AG04449 (cell line): ENCODE measurements at regions not wholly inside any gene's neighbourhood (a gene's known extent, or its start where the extent isn't known, plus 50 kb on each side); places are given as distances from the start of the nearest gene placed in this dataset.

ENCODE experiments used
- CTCF ChIA-PET: fragments of 350-600 bp; formaldehyde crosslinking; extraction: SDS; loops from one replicate; lab custom pipeline; 2021; ENCODE audit warnings: antibody characterized with exemption; lab: Yijun Ruan, JAX
- POLR2A ChIA-PET: fragments of 400-600, 350-600 bp; formaldehyde crosslinking; extraction: SDS; loops from one replicate; lab custom pipeline; 2020; ENCODE audit warnings: antibody characterized with exemption, inconsistent platforms; lab: Yijun Ruan, JAX
- DNase-seq: peaks from one replicate; pipeline ENCODE4 v3.0.0-alpha.2; 2010; ENCODE audit warnings: low read depth, low spot score
- H3K4me3 ChIP-seq: 2 replicates; pipeline ENCODE4 v1.5.1; 2011; ENCODE audit warnings: low read depth, mild to moderate bottlenecking, control low read depth, low read length
- TF ChIP-seq, protein P1 (sequence below): IDR thresholded peaks from one replicate; pipeline ENCODE4 v1.5.1; 2011; ENCODE audit warnings: mild to moderate bottlenecking, moderate library complexity, low read length, control low read depth, inconsistent platforms; ENCODE audit not compliant: insufficient read depth; ENCODE audit errors: missing control alignments

DNA sequence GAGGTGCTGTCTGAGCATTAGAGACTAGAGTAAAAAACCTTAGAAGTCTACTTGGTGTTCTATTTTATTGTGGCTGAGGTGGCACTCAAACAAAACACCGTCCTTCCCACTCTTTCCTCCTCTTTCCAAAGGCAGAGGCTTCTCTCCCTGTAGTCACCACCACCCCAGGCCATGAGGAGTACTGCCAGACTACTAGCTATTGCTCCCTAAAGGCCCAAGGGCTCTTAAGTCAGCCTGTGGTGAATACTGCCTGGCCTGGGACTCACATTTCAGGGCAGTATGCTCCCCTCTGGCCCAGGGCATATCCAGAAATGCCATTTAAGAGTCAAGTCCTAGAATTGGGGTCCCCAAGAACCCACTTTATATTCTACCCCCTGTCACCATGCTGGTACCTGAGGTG, 309.7 kb upstream of the IMPG1 start:
- ChIA-PET POLR2A (no interaction called here), CTCF (no interaction called here)
- DNase-seq, result no peak
- no peak overlapping the region for H3K4me3 ChIP-seq
- TF ChIP-seq, protein P1, sequence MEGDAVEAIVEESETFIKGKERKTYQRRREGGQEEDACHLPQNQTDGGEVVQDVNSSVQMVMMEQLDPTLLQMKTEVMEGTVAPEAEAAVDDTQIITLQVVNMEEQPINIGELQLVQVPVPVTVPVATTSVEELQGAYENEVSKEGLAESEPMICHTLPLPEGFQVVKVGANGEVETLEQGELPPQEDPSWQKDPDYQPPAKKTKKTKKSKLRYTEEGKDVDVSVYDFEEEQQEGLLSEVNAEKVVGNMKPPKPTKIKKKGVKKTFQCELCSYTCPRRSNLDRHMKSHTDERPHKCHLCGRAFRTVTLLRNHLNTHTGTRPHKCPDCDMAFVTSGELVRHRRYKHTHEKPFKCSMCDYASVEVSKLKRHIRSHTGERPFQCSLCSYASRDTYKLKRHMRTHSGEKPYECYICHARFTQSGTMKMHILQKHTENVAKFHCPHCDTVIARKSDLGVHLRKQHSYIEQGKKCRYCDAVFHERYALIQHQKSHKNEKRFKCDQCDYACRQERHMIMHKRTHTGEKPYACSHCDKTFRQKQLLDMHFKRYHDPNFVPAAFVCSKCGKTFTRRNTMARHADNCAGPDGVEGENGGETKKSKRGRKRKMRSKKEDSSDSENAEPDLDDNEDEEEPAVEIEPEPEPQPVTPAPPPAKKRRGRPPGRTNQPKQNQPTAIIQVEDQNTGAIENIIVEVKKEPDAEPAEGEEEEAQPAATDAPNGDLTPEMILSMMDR, result no peak

DNA sequence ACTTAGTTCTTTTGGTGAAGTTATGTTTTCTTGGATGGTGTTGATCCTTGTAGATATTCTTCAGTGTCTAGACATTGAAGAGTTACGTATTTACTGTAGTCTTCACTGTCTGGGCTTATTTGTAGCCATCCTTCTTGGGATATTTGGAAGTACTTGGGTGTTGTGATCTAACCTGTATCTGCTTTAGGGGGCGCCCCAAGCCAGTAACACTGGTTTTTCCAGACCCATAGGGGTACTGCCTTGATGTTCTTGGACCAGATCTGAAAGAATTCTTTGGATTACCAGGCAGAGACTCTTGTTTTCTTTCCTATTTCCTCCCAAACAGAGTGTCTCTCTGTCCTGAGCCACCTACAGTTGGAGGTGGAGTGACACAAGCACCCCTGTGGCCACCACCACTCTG, 309.1 kb upstream of the IMPG1 start:
- no peak for DNase-seq
- ChIA-PET CTCF (no interaction called here), POLR2A (no interaction called here)
- no peak overlapping the region for H3K4me3 ChIP-seq
- TF ChIP-seq, protein P1, result no peak

DNA sequence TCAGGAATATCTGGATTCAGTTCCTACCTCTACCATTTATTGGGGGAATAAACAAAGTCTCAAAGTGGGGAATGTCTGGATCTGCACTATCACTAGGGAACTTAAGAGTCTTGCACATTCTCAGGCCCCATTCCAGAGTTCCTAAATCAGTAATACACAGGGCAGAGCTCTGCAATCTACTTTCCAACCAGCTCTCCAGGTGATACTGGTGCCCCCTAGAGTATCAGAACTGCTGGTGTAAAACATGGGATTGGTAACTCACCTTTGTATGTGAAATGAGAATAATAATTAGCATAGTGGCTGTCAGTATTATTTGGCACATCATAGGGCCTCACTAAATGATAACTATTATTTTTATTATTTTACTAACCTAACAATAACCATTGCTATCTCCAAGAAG, 278.8 kb upstream of the IMPG1 start:
- no peak overlapping the region for H3K4me3 ChIP-seq
- TF ChIP-seq, protein P1, result no peak
- POLR2A ChIA-PET, result no interaction called here
- DNase-seq, result no peak
- CTCF ChIA-PET, result no interaction called here

DNA sequence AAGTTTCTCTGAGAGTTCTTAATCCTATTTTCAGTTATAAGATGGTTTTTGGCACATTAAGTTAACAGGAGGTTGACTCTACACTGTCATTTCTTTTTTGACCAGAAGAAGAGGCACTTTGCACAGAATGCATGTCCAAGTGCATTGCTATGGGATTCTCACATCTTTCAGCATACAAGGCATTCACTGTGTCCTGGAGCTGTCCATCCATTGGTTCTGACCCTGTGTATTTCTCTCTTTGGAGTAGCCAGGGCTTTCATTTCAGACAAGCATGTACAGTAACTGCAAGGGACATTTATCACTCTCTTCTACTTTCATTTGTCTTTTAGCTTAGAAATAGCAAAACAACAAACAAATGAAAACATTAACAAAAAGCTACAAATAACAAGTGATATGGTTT, 275.1 kb upstream of the IMPG1 start:
- ChIA-PET POLR2A (no interaction called here), CTCF (no interaction called here)
- H3K4me3 ChIP-seq, result no peak overlapping the region
- no peak for DNase-seq
- TF ChIP-seq, protein P1, result no peak

DNA sequence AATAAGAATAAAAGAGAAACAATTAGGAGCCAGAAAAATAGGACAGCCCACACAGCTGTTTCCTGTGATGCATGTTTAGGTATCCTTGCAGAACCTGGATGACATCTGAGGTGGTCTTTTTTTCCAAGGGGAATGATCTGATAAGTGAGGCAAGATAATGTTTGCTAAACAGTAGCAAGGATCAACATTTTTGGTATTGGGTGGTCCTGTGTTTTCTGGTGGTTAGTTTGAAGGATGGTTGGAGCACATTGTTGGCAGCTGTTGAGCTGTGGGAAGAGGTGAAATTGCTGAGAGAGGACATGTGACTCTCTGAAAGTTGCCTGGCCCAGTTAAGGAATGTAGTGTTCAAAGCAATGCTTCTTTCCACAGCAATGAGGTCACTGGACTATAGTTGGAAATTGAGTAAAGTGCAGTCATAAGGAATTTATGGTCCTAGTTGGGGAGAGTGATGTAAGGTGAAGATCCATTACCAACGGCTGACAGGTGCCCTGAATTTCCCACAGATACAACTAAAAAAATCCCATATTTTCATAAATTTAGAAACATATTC, 270.2 kb upstream of the IMPG1 start:
- TF ChIP-seq, protein P1, result no peak
- no peak overlapping the region for H3K4me3 ChIP-seq
- POLR2A ChIA-PET, result no interaction called here
- CTCF ChIA-PET, result no interaction called here
- no peak for DNase-seq

DNA sequence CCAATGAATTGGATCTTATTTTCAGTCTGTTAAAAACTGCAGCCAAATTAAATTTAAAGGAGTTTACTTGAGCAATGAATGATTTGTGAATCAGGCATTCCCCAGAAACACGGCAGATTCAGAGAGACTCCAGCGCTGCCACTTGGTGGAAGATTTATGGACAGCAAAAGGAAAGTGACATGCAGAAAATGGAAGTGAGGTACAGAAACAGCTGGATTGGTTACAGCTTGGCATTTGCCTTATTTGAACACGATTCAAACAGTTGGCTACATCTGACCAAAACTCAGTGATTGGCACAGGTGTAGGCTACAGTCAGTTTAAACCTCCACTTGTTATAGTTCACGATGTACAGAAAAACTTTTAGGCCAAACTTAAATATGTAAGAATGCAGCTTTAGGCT, 257.6 kb upstream of the IMPG1 start:
- no peak for DNase-seq
- no peak overlapping the region for H3K4me3 ChIP-seq
- TF ChIP-seq, protein P1, result no peak
- ChIA-PET CTCF (no interaction called here), POLR2A (no interaction called here)
